Fibroblast of villous mesenchyme (primary cell): ENCODE measurements at regions not wholly inside any gene's neighbourhood (a gene's known extent, or its start where the extent isn't known, plus 50 kb on each side); places are given as distances from the start of the nearest gene placed in this dataset.
"Not testable (repeated sequence)": the region's sequence is repeated elsewhere in the genome, so short reads cannot be mapped to it uniquely, and the experiment has no call there.

Source experiments
- DNase-seq: peaks from one replicate; pipeline ENCODE4 v3.0.0-alpha.2; 2010; ENCODE audit warnings: low read depth
- H3K4me3 ChIP-seq: 2 replicates; pipeline ENCODE4 v1.5.1; 2011; ENCODE audit warnings: low read depth, mild to moderate bottlenecking, low read length
- TF ChIP-seq, protein P1 (sequence below): IDR thresholded peaks from 2 replicates; pipeline ENCODE4 v1.5.1; 2012; ENCODE audit warnings: low read depth, mild to moderate bottlenecking, low read length; ENCODE audit not compliant: insufficient read depth

DNA sequence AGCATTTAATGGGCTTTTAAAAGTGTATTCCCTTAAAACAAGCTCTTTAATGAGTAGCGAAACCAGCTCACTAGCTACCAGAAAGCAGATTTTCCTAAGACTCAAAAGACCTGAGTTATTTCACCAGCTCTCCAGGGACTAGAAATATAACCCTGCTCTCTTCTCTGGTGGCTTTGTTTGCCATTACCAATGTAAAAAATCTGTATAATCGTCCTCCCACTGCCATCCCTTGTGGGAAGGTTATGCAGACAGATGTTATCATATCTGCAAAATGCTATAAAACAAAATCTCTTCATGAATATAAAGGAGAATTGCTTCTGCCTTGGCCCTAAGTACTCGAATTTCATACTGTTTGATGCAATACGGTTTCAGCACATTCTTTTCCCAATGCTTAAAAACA, 335.2 kb downstream of the NUP35 start:
- no peak for DNase-seq
- H3K4me3 ChIP-seq = no peak overlapping the region

DNA sequence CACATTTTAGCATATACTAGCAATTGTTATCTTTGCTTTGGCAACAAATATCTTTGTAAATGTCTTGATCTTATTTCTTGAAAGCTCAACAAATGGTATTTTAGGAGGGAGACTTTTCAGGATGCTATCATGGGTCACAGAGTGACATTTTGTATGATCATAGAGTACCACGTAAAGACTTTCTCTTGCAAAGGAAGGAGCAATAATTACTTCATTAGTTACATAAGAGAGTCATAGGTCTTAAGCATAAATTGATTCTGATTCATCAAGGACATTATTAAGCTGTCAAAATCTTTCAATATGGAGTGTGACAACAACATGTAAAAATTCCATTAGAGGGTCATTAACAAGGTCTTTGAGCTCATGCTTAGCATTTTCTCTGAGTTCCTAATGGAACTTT, 339.6 kb downstream of the NUP35 start:
- no peak overlapping the region for H3K4me3 ChIP-seq
- TF ChIP-seq, protein P1, sequence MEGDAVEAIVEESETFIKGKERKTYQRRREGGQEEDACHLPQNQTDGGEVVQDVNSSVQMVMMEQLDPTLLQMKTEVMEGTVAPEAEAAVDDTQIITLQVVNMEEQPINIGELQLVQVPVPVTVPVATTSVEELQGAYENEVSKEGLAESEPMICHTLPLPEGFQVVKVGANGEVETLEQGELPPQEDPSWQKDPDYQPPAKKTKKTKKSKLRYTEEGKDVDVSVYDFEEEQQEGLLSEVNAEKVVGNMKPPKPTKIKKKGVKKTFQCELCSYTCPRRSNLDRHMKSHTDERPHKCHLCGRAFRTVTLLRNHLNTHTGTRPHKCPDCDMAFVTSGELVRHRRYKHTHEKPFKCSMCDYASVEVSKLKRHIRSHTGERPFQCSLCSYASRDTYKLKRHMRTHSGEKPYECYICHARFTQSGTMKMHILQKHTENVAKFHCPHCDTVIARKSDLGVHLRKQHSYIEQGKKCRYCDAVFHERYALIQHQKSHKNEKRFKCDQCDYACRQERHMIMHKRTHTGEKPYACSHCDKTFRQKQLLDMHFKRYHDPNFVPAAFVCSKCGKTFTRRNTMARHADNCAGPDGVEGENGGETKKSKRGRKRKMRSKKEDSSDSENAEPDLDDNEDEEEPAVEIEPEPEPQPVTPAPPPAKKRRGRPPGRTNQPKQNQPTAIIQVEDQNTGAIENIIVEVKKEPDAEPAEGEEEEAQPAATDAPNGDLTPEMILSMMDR = no peak
- DNase-seq = no peak

More for the DNA sequence above, 335.2 kb downstream of the NUP35 start:
- TF ChIP-seq, protein P1 = no peak

DNA sequence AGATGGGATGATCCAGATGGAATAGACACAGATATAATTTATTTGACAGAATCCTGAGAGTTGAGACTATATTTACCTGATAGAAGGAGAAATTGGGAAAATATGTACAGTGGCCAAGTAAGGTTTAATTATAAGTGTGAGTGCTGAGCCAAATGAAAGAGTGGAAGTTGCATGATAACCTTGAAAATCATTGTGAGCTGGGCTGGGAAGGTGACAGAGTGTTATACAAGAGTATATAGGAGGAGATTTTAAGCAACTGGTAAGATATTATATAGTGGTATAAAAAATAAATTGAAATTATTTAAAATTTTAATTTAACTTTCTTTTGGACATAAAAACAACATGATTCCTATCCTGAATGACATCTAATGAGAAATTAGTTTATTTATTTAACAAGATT, 340.8 kb downstream of the NUP35 start:
- no peak overlapping the region for H3K4me3 ChIP-seq
- DNase-seq = no peak
- TF ChIP-seq, protein P1 = no peak

DNA sequence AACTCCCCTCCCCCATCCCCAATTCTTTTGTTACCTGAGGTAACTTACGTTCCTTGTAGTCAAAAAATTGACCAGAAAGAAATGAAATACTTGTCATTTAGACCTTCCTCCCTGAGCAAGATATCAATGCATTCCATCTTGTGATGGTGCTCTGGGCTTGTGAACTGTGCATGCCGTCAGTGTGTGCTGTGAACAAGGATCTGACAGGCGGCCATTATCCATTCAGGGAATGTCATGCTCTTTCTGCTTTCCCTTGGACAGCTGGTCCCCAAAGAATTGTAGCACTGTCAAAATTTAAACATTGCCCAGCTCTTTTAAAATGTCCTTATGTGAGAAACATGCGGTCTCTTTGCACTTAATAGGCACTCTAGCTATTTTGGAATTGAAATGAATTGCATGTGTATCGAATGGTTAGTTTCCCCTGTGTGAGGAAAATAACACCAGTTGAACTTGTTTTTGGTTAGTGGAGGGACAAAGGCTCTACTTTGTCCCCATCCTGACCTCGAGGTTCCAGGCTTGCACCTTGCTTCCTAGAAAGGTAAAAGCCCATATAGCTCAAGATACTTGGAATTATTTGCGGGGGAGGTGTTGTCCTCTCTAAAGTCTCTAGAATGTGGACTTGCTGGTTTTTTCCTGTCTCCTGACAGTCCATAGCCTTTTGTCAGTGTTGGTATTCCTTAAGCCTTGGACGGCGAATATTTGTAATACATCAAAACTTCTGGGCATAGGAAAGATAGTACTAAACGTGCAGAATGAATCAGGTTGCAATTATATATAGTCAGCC, 350.9 kb downstream of the NUP35 start:
- H3K4me3 ChIP-seq = no peak overlapping the region
- no peak for DNase-seq
- TF ChIP-seq, protein P1 = no peak

DNA sequence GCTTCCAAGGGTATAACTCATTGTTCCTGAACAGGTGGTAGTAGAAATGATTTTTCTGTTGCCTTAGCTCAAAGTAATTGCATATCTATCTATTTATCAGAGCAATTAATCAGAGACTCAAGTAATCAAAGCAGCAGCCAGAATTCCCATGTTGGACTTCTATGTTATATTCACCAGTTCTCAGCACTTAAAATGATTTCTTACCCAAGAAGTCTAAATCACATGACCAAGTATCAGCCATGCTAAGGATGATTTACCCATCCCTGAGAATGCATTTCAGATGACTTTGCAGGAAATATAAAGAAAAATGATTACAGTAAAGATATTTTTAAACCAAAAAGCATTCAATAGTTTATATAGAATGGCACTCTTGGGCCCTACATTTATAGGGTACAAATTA, 352.2 kb downstream of the NUP35 start:
- H3K4me3 ChIP-seq = no peak overlapping the region
- TF ChIP-seq, protein P1 = no peak
- no peak for DNase-seq

DNA sequence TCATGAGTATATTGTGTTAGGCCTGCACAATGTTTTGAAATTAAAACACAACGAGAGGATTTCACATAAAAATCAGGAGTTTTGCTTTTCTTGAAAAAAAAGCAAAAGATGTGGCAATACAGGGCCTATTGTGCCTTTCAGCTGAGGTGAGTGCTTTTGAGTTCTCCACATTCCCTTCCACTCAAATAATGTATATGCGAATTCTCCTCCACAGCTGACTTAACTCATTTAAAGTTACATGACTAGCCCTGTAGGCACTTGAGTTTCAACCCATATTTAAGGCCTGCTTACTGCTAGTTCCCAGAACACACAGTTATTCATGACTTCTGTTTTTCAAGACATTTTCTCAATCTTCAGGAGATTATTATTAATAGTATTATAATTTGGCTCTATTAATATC, 353.1 kb downstream of the NUP35 start:
- H3K4me3 ChIP-seq = no peak overlapping the region
- DNase-seq = no peak
- TF ChIP-seq, protein P1 = no peak

DNA sequence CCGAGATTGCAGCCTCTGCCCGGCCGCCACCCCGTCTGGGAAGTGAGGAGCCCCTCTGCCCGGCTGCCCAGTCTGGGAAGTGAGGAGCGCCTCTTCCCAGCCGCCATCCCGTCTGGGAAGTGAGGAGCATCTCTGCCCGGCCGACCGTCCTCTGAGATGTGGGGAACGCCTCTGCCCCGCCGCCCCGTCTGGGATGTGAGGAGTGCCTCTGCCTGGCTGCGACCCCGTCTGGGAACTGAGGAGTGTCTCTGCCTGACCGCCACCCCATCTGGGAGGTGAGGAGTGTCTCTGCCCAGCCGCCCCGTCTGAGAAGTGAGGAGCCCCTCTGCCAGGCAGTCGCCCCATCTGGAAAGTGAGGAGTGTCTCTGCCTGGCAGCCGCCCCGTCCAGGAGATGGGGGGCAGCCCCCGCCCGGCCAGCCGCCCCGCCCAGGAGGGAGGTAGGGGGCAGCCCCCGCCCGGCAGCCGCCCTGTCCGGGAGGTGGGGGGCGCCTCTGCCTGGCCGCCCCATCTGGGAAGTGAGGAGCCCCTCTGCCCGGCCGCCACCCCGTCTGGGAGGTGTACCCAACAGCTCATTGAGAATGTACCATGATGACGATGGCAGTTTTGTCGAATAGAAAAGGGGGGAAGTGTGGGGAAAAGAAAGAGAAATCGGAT, 354.8 kb downstream of the NUP35 start:
- not testable (repeated sequence) for H3K4me3 ChIP-seq, DNase-seq
